Osteoblast (primary cell): ENCODE measurements at regions not wholly inside any gene's neighbourhood (a gene's known extent, or its start where the extent isn't known, plus 50 kb on each side); places are given as distances from the start of the nearest gene placed in this dataset.

ENCODE experiments used
- DNase-seq: peaks from one replicate; pipeline ENCODE4 v3.0.0; 2011; ENCODE audit warnings: low spot score, mixed read lengths; ENCODE audit not compliant: insufficient read length; ENCODE audit errors: missing footprints
- H2AFZ ChIP-seq: 2 replicates; pipeline ENCODE4 v1.6.0; 2011; ENCODE audit warnings: mild to moderate bottlenecking, low read length
- H3K27ac ChIP-seq: 2 replicates; pipeline ENCODE4 v1.5.1; 2011; ENCODE audit warnings: mild to moderate bottlenecking, low read depth, low read length, moderate library complexity
- H3K27me3 ChIP-seq: 2 replicates; pipeline ENCODE4 v1.6.0; 2012; ENCODE audit warnings: mild to moderate bottlenecking, control low read depth, inconsistent platforms, low read length, moderate library complexity; ENCODE audit not compliant: insufficient read depth
- H3K36me3 ChIP-seq: 2 replicates; pipeline ENCODE4 v1.5.1; 2011; ENCODE audit warnings: mild to moderate bottlenecking, low read length, control low read depth, moderate library complexity; ENCODE audit not compliant: insufficient read depth
- H3K4me1 ChIP-seq: 2 replicates; pipeline ENCODE4 v1.5.1; 2011; ENCODE audit warnings: mild to moderate bottlenecking, low read length, control low read depth, moderate library complexity; ENCODE audit not compliant: insufficient read depth
- H3K4me2 ChIP-seq: 2 replicates; pipeline ENCODE4 v1.6.0; 2011; ENCODE audit warnings: mild to moderate bottlenecking, low read length; ENCODE audit not compliant: insufficient read depth
- H3K4me3 ChIP-seq: fragments of 200-600 bp; sonication (generic); 3 replicates; pipeline ENCODE4 v1.5.1; 2012; ENCODE audit warnings: mild to moderate bottlenecking, low read length, inconsistent platforms; ENCODE audit not compliant: insufficient read depth
- H3K79me2 ChIP-seq: 2 replicates; pipeline ENCODE4 v1.6.0; 2012; ENCODE audit warnings: mild to moderate bottlenecking, low read length, control low read depth, inconsistent platforms; ENCODE audit not compliant: insufficient read depth
- H3K9me3 ChIP-seq: 2 replicates; pipeline ENCODE4 v1.5.1; 2011; ENCODE audit warnings: low read depth, low read length, control low read depth
- H4K20me1 ChIP-seq: 2 replicates; pipeline ENCODE4 v1.6.0; 2012; ENCODE audit warnings: mild to moderate bottlenecking, low read length, control low read depth; ENCODE audit not compliant: insufficient read depth
- TF ChIP-seq, protein P1 (sequence below): IDR thresholded peaks from 2 replicates; pipeline ENCODE4 v1.5.1; 2011; ENCODE audit warnings: mild to moderate bottlenecking, low read depth, low read length, moderate library complexity; ENCODE audit errors: extremely low read depth

DNA sequence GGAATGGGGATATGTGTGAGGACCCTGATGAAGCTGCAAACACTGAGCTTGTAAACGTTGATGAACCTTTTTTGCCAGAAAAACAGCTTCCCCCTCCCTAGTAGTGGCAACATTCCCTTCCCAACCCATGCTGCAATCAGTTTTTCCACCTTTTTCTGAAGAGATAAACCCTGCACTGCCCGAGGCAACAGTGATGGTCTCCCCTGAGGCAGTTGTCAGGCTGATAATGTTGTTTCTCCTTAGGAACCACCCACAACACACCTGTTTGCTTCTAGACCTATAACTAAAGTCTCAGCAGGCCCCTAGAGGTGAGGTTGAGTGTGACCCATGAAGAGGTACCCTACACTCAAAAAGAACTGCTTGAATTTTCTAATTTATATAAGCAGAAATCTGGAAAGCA lies 922.4 kb upstream of the ADGRL4 start:
- H3K79me2 ChIP-seq, result no peaks in the 10 kb centered on the region
- H2AFZ ChIP-seq, result no peak overlapping the region
- H3K27me3 ChIP-seq, result no peaks in the 10 kb centered on the region
- TF ChIP-seq, protein P1, sequence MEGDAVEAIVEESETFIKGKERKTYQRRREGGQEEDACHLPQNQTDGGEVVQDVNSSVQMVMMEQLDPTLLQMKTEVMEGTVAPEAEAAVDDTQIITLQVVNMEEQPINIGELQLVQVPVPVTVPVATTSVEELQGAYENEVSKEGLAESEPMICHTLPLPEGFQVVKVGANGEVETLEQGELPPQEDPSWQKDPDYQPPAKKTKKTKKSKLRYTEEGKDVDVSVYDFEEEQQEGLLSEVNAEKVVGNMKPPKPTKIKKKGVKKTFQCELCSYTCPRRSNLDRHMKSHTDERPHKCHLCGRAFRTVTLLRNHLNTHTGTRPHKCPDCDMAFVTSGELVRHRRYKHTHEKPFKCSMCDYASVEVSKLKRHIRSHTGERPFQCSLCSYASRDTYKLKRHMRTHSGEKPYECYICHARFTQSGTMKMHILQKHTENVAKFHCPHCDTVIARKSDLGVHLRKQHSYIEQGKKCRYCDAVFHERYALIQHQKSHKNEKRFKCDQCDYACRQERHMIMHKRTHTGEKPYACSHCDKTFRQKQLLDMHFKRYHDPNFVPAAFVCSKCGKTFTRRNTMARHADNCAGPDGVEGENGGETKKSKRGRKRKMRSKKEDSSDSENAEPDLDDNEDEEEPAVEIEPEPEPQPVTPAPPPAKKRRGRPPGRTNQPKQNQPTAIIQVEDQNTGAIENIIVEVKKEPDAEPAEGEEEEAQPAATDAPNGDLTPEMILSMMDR, result no peak
- H3K4me3 ChIP-seq, result no peak overlapping the region
- DNase-seq, result no peak
- H3K36me3 ChIP-seq, result no peaks in the 10 kb centered on the region
- no peaks in the 10 kb centered on the region for H3K9me3 ChIP-seq
- H3K27ac ChIP-seq, result no peak overlapping the region
- H4K20me1 ChIP-seq, result no peaks in the 10 kb centered on the region
- no peak overlapping the region for H3K4me2 ChIP-seq
- H3K4me1 ChIP-seq, result no peaks in the 10 kb centered on the region

DNA sequence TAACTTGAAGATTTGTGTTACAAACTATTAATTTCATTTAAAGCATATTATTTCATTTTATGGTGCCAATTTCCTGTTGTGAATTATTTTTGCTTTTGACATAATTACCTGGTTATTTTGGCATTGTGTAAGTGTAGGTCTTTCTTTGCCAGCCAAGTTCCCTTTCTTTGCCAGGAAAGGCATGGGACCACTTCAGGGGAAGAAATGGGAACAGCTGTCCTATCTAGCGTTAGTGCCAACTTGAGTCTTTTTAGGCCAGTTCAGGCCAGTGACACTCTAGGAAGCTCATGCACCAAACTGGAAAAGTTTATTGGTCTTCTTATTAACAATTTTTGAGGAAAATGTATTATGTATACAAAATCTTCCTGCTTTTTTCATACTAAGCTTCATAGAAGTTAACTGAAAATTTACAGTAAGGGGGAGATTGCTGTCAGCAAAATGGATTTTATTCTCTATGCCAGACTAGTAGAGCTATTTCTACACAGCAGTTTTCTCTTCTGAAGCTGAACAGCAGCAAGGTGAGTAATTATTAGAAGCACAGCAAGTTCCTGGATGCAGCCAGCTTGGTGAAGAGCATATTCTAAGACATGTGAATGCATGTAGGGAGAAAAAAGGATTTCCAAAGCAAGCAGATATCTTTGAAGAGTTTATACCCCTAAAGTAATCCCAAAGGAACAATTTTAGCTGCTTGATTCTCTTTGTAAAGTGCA lies 914.6 kb upstream of the ADGRL4 start:
- TF ChIP-seq, protein P1, result no peak

DNA sequence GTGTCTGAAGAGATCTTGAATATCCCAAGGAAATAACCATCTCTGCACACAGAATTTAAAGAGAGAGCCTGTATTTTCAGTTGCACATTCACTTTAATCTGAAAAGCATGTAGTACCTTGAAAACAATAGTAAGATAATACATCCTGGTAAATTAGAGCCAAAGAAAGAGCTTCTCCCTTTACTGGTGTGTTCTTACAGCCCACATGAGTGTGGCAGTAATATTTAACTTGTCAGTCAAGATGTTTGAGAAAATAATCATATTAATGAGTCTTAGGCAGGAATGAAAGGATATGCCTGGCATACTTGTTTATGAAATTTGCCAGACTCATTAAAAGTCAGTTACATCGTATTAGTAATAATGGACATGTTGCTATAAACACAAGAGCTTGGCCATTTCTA lies 908.4 kb upstream of the ADGRL4 start:
- no peaks in the 10 kb centered on the region for H3K9me3 ChIP-seq
- no peak for DNase-seq
- H3K27ac ChIP-seq, result no peak overlapping the region
- H4K20me1 ChIP-seq, result no peaks in the 10 kb centered on the region
- H2AFZ ChIP-seq, result no peak overlapping the region
- no peaks in the 10 kb centered on the region for H3K4me1 ChIP-seq
- H3K36me3 ChIP-seq, result no peaks in the 10 kb centered on the region
- no peaks in the 10 kb centered on the region for H3K27me3 ChIP-seq
- H3K79me2 ChIP-seq, result no peaks in the 10 kb centered on the region
- H3K4me2 ChIP-seq, result no peak overlapping the region
- H3K4me3 ChIP-seq, result no peak overlapping the region
- TF ChIP-seq, protein P1, result no peak

More for the DNA sequence above, 914.6 kb upstream of the ADGRL4 start:
- Histone ChIP-seq H3K36me3 (no peaks in the 10 kb centered on the region), H2AFZ (no peak overlapping the region), H3K9me3 (no peaks in the 10 kb centered on the region), H3K4me3 (no peak overlapping the region), H3K27ac (no peak overlapping the region), H3K79me2 (no peaks in the 10 kb centered on the region), H4K20me1 (no peaks in the 10 kb centered on the region), H3K27me3 (no peaks in the 10 kb centered on the region), H3K4me1 (no peaks in the 10 kb centered on the region), H3K4me2 (no peak overlapping the region)
- no peak for DNase-seq

DNA sequence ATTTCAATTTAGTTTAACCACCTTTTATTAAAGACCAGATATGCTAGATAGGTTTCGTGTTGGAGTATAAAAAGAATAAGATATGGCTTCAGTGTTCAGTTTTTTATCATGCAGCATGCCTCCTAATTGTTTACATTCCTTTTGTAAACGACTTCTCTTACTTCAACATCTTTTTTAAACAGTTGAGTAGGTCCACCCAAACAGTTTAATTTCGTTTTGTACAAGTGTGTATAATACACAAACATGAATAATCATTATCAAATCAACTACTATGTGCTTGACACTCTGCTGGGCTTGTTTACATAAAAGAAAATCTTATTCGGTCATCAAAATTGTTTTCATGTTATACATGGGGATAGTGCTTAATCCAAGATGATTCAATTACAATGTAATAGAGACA lies 906.3 kb upstream of the ADGRL4 start:
- no peak overlapping the region for H2AFZ ChIP-seq
- TF ChIP-seq, protein P1, result no peak
- no peaks in the 10 kb centered on the region for H3K36me3 ChIP-seq
- H3K9me3 ChIP-seq, result no peaks in the 10 kb centered on the region
- no peak overlapping the region for H3K4me3 ChIP-seq
- no peaks in the 10 kb centered on the region for H4K20me1 ChIP-seq
- DNase-seq, result no peak
- no peaks in the 10 kb centered on the region for H3K27me3 ChIP-seq
- H3K4me1 ChIP-seq, result no peaks in the 10 kb centered on the region
- no peaks in the 10 kb centered on the region for H3K79me2 ChIP-seq
- H3K4me2 ChIP-seq, result no peak overlapping the region
- no peak overlapping the region for H3K27ac ChIP-seq
